ENCODE measurements at regions not wholly inside any gene's neighbourhood (a gene's known extent, or its start where the extent isn't known, plus 50 kb on each side); places are given as distances from the start of the nearest gene placed in this dataset.
"Not testable (repeated sequence)": the region's sequence is repeated elsewhere in the genome, so short reads cannot be mapped to it uniquely, and the experiment has no call there.

GRCh38 chr11:36743039-36743438 lies 145.0 kb upstream of the RAG2 start:
- no peak for DNase-seq

GRCh38 chr11:36741515-36741914 lies 143.5 kb upstream of the RAG2 start:
- DNase-seq, result no peak

GRCh38 chr11:36738292-36738861 lies 140.3 kb upstream of the RAG2 start:
- DNase-seq, result no peak

- DNase-seq, result no peak
Observed at GRCh38 chr11:36736103-36736502, 138.1 kb upstream of the RAG2 start.

GRCh38 chr11:36733721-36734120 lies 135.7 kb upstream of the RAG2 start:
- not testable (repeated sequence) for DNase-seq

- no peak for DNase-seq
Observed at GRCh38 chr11:36730761-36731160, 132.7 kb upstream of the RAG2 start.

- no peak for DNase-seq
Observed at GRCh38 chr11:36729825-36730224, 131.8 kb upstream of the RAG2 start.

GRCh38 chr11:36726420-36726819 lies 128.4 kb upstream of the RAG2 start:
- no peak for DNase-seq

- DNase-seq, result no peak
Observed at GRCh38 chr11:36724742-36725385, 126.8 kb upstream of the RAG2 start.

- DNase-seq, result no peak
Observed at GRCh38 chr11:36722421-36722820, 124.4 kb upstream of the RAG2 start.

- no peak for DNase-seq
Observed at GRCh38 chr11:36719358-36720107, 121.5 kb upstream of the RAG2 start.

GRCh38 chr11:36718451-36718850 lies 120.4 kb upstream of the RAG2 start:
- DNase-seq, result no peak

- no peak for DNase-seq
Observed at GRCh38 chr11:36713715-36714114, 115.7 kb upstream of the RAG2 start.

GRCh38 chr11:36711104-36711825 lies 113.2 kb upstream of the RAG2 start:
- no peak for DNase-seq

All from effector CD8-positive, alpha-beta T cell (primary cell).